DOHH2 (cell line): ENCODE measurements at regions not wholly inside any gene's neighbourhood (a gene's known extent, or its start where the extent isn't known, plus 50 kb on each side); places are given as distances from the start of the nearest gene placed in this dataset.
"Not testable (repeated sequence)": the region's sequence is repeated elsewhere in the genome, so short reads cannot be mapped to it uniquely, and the experiment has no call there.

Experiments
- EZH2phosphoT487 ChIP-seq: fragments of 200-600 bp; sonication (generic); IDR thresholded peaks from 2 replicates; pipeline ENCODE4 v1.6.1; 2017; ENCODE audit warnings: borderline replicate concordance, mild to moderate bottlenecking, antibody characterized with exemption, low read length, moderate library complexity, mixed read lengths
- TF ChIP-seq, protein P1 (sequence below): fragments of 200-600 bp; sonication (generic); IDR thresholded peaks from one replicate; pipeline ENCODE4 v1.5.1; 2014; ENCODE audit warnings: antibody characterized with exemption, mild to moderate bottlenecking, low read depth, low read length; ENCODE audit not compliant: poor library complexity, severe bottlenecking

DNA sequence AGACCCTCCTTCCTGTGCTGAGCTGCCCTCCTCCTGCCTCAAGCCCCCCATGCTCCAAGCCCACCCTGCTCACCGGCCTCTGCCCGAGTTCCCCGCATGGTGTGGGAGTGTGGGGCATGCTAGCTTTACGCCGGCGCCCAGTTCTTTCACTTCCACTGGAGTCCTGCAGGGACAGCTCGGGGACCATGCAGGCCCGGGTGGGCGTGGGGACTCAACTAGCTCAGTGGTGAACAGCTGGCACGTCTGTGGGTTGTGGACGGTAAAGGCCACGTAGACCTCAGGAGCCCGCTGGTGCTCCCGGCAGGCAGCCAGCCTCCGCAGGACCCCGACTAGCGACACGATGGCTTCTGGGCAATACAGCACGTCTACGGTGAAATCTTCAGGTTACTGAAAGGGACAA, 180.4 kb downstream of the ADRA2C start:
- TF ChIP-seq, protein P1, sequence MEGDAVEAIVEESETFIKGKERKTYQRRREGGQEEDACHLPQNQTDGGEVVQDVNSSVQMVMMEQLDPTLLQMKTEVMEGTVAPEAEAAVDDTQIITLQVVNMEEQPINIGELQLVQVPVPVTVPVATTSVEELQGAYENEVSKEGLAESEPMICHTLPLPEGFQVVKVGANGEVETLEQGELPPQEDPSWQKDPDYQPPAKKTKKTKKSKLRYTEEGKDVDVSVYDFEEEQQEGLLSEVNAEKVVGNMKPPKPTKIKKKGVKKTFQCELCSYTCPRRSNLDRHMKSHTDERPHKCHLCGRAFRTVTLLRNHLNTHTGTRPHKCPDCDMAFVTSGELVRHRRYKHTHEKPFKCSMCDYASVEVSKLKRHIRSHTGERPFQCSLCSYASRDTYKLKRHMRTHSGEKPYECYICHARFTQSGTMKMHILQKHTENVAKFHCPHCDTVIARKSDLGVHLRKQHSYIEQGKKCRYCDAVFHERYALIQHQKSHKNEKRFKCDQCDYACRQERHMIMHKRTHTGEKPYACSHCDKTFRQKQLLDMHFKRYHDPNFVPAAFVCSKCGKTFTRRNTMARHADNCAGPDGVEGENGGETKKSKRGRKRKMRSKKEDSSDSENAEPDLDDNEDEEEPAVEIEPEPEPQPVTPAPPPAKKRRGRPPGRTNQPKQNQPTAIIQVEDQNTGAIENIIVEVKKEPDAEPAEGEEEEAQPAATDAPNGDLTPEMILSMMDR = not testable (repeated sequence)
- not testable (repeated sequence) for TF ChIP-seq EZH2phosphoT487
